Skeletal muscle tissue (tissue), 3 donors: ENCODE measurements at regions not wholly inside any gene's neighbourhood (a gene's known extent, or its start where the extent isn't known, plus 50 kb on each side); places are given as distances from the start of the nearest gene placed in this dataset.

Experiments
- H3K27ac ChIP-seq: one replicate; pipeline ENCODE4 v1.7.0; 2013; ENCODE audit warnings: mild to moderate bottlenecking, low read depth, low read length, inconsistent platforms
- H3K27me3 ChIP-seq, 3 donors: one replicate each; pipeline ENCODE4 v1.7.0; 2013; ENCODE audit warnings: low read length in 3 of 3; ENCODE audit not compliant: control insufficient read depth in 3 of 3, insufficient read depth in 3 of 3
- H3K36me3 ChIP-seq, 3 donors: one replicate each; pipeline ENCODE4 v1.7.0; 2013; ENCODE audit warnings: low read length in 3 of 3; ENCODE audit not compliant: control insufficient read depth in 3 of 3, insufficient read depth in 3 of 3
- H3K4me1 ChIP-seq, 3 donors: one replicate each; pipeline ENCODE4 v1.7.0; 2013; ENCODE audit warnings: low read length in 3 of 3, mild to moderate bottlenecking in 3 of 3; ENCODE audit not compliant: control insufficient read depth in 3 of 3, insufficient read depth in 3 of 3
- H3K4me3 ChIP-seq, 3 donors: one replicate each; pipeline ENCODE4 v1.7.0; 2013; ENCODE audit warnings: low read length in 3 of 3
- H3K9ac ChIP-seq, 3 donors: one replicate each; pipeline ENCODE4 v1.7.0; 2013; ENCODE audit warnings: low read length in 3 of 3, mild to moderate bottlenecking in 3 of 3, moderate library complexity in 2 of 3, low read depth in 1 of 3
- H3K9me3 ChIP-seq, 3 donors: one replicate each; pipeline ENCODE4 v1.7.0; 2013; ENCODE audit warnings: low read length in 3 of 3; ENCODE audit not compliant: control insufficient read depth in 3 of 3
- donor health status: Osteomylitis.

- Histone ChIP-seq H3K9ac (no peak overlapping the region), H3K4me3 (no peak overlapping the region), H3K9me3 (no peaks in the 10 kb centered on the region), H3K36me3 (peaks cover 3 to 12% (median 3%) of the 10 kb centered on the region in 3 donors), H3K27ac (peak overlapping the region; percentile 48), H3K4me1 (peaks cover 21 to 28% (median 27%) of the 10 kb centered on the region in 3 donors), H3K27me3 (no peaks in the 10 kb centered on the region)
Measured at GRCh38 chr18:46260879-46261143, 156.6 kb downstream of the HAUS1 start.

DNA sequence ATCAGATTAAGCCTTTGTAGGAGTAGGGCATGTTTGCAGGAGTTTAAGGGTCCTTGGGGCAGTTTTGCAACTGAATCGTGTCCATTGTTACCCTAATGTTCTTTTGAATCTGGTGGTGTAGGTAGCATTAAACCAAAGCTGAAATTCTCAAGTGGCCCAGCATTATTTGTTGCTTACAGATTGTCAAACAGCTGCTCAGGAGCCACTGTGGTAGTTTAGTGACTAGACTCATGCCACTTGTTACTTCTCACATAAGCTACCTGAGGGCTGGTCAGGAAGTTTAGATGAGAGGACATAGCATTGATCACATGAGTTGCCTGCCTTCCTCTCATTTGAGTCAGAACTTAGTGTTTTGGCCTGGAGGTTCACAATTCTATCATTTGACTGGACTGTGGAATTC, 157.6 kb downstream of the HAUS1 start:
- Histone ChIP-seq H3K4me1 (peaks cover 25 to 28% (median 27%) of the 10 kb centered on the region in 3 donors), H3K36me3 (peaks cover 3 to 12% (median 3%) of the 10 kb centered on the region in 3 donors), H3K27ac (no peak overlapping the region), H3K27me3 (no peaks in the 10 kb centered on the region), H3K9ac (no peak overlapping the region), H3K4me3 (no peak overlapping the region), H3K9me3 (no peaks in the 10 kb centered on the region)

DNA sequence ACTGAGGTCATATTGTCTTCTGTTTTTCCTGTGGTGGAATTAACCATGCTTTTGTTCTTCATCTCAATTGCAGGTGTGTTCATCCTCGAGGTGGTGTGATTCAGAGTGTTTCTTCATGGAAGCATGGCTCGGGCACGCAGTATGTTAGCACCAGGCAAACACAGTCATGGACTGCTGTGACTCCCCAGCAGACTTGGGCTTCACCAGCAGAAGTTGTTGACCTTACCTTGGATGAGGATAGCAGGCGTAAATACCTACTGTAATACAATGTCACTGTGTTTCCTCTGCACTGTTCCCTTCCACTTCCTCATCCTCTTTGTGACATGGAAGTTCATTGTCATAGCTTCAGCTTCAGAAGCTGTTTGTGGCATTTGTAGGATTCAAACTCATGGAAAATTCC, 158.7 kb downstream of the HAUS1 start:
- no peak overlapping the region for H3K4me3 ChIP-seq
- H3K9me3 ChIP-seq, result no peaks in the 10 kb centered on the region
- peaks cover 3 to 12% (median 3%) of the 10 kb centered on the region in 3 donors for H3K36me3 ChIP-seq
- H3K27ac ChIP-seq, result no peak overlapping the region
- H3K9ac ChIP-seq, result no peak overlapping the region
- H3K27me3 ChIP-seq, result no peaks in the 10 kb centered on the region
- H3K4me1 ChIP-seq, result peaks cover 25 to 30% (median 27%) of the 10 kb centered on the region in 3 donors

DNA sequence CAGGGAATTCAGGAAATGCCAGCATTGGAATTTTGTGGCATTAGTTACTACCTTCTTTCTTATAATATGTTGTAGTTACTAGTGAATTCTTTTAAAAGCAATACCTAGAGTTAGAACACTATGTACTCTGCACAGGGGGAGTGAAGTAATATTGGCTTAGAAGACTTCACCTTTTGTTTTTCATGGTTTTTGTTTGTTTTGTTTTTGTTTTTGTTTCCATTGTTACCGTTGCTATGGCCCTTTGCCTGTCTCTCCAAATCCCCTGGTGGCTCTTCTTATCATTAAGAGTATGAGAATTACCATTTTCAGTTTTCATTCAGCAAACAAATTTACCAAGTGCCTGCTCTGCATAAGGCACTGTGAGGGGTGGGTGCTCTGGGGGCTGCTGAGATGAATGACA, 160.1 kb downstream of the HAUS1 start:
- Histone ChIP-seq H3K36me3 (peaks cover 3 to 12% (median 3%) of the 10 kb centered on the region in 3 donors), H3K4me1 (peaks cover 25 to 35% (median 27%) of the 10 kb centered on the region in 3 donors), H3K27ac (no peak overlapping the region), H3K27me3 (no peaks in the 10 kb centered on the region), H3K9ac (peak overlapping the region in 1 of 3 donors; percentile 3), H3K9me3 (no peaks in the 10 kb centered on the region), H3K4me3 (no peak overlapping the region)

- Histone ChIP-seq H3K4me3 (no peak overlapping the region), H3K4me1 (peaks cover 20 to 34% (median 21%) of the 10 kb centered on the region in 3 donors), H3K9me3 (no peaks in the 10 kb centered on the region), H3K27ac (no peak overlapping the region), H3K27me3 (no peaks in the 10 kb centered on the region), H3K9ac (no peak overlapping the region), H3K36me3 (peaks cover 3 to 12% (median 3%) of the 10 kb centered on the region in 3 donors)
Measured at GRCh38 chr18:46265196-46266156, 161.3 kb downstream of the HAUS1 start.

DNA sequence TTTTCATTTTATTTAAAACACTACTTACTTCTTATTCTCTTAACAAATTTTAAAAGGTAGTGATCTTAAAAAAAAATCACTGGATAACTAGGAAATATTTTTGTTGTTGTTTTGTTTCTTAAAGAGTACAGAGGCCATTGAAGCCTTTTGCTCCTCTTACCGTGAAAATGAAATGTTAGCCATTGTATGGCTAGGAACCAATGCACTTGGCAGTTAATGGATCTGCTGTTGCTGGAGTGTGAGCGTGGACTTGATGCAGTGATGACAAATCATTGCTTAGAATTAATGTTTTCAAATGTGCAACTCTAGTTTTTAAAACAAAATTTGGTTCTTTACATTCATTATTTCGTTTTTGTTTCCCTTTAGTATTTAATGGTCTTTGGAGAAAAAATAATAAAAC, 162.3 kb downstream of the HAUS1 start:
- Histone ChIP-seq H3K9ac (no peak overlapping the region), H3K9me3 (no peaks in the 10 kb centered on the region), H3K4me1 (peaks cover 15 to 27% (median 15%) of the 10 kb centered on the region in 3 donors), H3K27ac (no peak overlapping the region), H3K27me3 (no peaks in the 10 kb centered on the region), H3K4me3 (no peak overlapping the region), H3K36me3 (peaks cover 3 to 12% (median 3%) of the 10 kb centered on the region in 3 donors)

DNA sequence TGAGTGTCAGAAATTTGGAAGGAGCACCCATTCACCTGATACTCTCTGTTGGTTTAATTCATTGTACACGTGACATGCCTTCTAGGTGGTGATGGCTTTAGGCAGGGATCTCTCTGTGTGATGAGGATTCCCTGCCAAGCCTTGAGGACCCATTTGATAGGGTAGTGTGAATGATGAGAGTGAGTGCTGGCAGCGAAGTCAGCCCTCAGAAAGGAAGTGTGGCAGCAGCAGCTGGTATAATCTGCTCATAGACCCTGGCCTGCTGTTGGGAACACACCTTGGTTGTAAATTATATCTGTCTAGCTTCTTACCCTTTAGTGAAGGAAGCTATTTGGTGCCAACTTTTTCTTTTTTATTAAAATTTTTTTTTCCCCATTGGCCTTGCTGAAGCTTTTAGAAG, 164.5 kb downstream of the HAUS1 start:
- no peak overlapping the region for H3K27ac ChIP-seq

GRCh38 chr18:46269275-46269674, 165.1 kb downstream of the HAUS1 start:
- no peaks in the 10 kb centered on the region for H3K9me3 ChIP-seq
- peaks cover 3 to 13% (median 9%) of the 10 kb centered on the region in 3 donors for H3K4me1 ChIP-seq
- peaks cover 0 to 2% (median 0%) of the 10 kb centered on the region in 3 donors for H3K36me3 ChIP-seq
- H3K27ac ChIP-seq, result no peak overlapping the region
- no peak overlapping the region for H3K9ac ChIP-seq
- no peaks in the 10 kb centered on the region for H3K27me3 ChIP-seq
- no peak overlapping the region for H3K4me3 ChIP-seq

More for the DNA sequence above, 164.5 kb downstream of the HAUS1 start:
- H3K4me3 ChIP-seq, result no peak overlapping the region
- H3K36me3 ChIP-seq, result peaks cover 0 to 7% (median 0%) of the 10 kb centered on the region in 3 donors
- no peak overlapping the region for H3K9ac ChIP-seq
- H3K27me3 ChIP-seq, result no peaks in the 10 kb centered on the region
- peaks cover 6 to 17% (median 12%) of the 10 kb centered on the region in 3 donors for H3K4me1 ChIP-seq
- H3K9me3 ChIP-seq, result no peaks in the 10 kb centered on the region

- Histone ChIP-seq H3K4me1 (peaks cover 0 to 7% (median 1%) of the 10 kb centered on the region in 3 donors), H3K27ac (no peak overlapping the region), H3K36me3 (no peaks in the 10 kb centered on the region), H3K4me3 (no peak overlapping the region), H3K9me3 (no peaks in the 10 kb centered on the region), H3K27me3 (no peaks in the 10 kb centered on the region), H3K9ac (no peak overlapping the region)
Measured at GRCh38 chr18:46271488-46271887, 167.3 kb downstream of the HAUS1 start.

DNA sequence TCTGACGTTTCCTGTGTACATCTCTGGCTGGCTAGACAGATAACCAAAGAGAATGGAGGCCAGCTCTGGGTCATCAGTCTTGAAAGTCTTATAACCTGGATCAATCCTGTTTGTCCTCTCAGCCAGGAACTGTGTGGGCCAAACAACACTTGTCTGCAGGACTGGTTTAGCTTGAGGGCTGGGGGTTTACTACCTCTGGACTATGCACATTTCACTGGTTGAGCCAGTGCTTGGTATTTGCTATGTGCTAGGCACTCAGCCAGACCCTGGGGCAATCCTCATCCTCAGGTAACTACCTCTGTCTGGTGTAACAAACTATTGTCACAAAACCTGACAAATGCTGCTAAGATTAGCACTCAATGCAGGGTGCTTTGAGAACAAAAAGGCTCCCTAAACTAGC, 169.7 kb downstream of the HAUS1 start:
- H3K4me1 ChIP-seq, result peaks cover 13 to 17% (median 16%) of the 10 kb centered on the region in 3 donors
- H3K36me3 ChIP-seq, result no peaks in the 10 kb centered on the region
- no peak overlapping the region for H3K27ac ChIP-seq
- H3K4me3 ChIP-seq, result no peak overlapping the region
- no peaks in the 10 kb centered on the region for H3K27me3 ChIP-seq
- no peak overlapping the region for H3K9ac ChIP-seq
- H3K9me3 ChIP-seq, result no peaks in the 10 kb centered on the region
